Bronchial epithelial cell (primary cell): ENCODE measurements at regions not wholly inside any gene's neighbourhood (a gene's known extent, or its start where the extent isn't known, plus 50 kb on each side); places are given as distances from the start of the nearest gene placed in this dataset.

Experiments used
- DNase-seq: peaks from one replicate; pipeline ENCODE4 v3.0.0-alpha.2; 2010; ENCODE audit warnings: low read depth
- FAIRE-seq: peaks from 2 replicates; lab custom pipeline; 2011; peaks lifted over from hg19 to GRCh38; lab: Jason Lieb, UNC
- H3K27me3 ChIP-seq: 2 replicates; pipeline ENCODE4 v1.5.1; 2011; ENCODE audit warnings: low read length; ENCODE audit not compliant: control insufficient read depth, insufficient read depth
- H3K36me3 ChIP-seq: 2 replicates; pipeline ENCODE4 v1.5.1; 2011; ENCODE audit warnings: low read length; ENCODE audit not compliant: control insufficient read depth, insufficient read depth
- H3K4me3 ChIP-seq: 2 replicates; pipeline ENCODE4 v1.5.1; 2011; ENCODE audit warnings: mild to moderate bottlenecking, low read depth, low read length, control low read depth
- CTCF ChIP-seq: IDR thresholded peaks from 2 replicates; pipeline ENCODE4 v1.5.1; 2011; ENCODE audit warnings: mild to moderate bottlenecking, moderate library complexity, low read length, control low read depth, inconsistent platforms; ENCODE audit not compliant: insufficient read depth, severe bottlenecking

GRCh38 chr12:115558281-115558680 lies 719.2 kb downstream of the MED13L start:
- Histone ChIP-seq H3K4me3 (no peak overlapping the region), H3K36me3 (no peaks in the 10 kb centered on the region), H3K27me3 (no peaks in the 10 kb centered on the region)
- no peak for TF ChIP-seq CTCF
- FAIRE-seq (no peak), DNase-seq (no peak)

- TF ChIP-seq CTCF, result no peak
- Histone ChIP-seq H3K4me3 (no peak overlapping the region), H3K27me3 (no peaks in the 10 kb centered on the region), H3K36me3 (no peaks in the 10 kb centered on the region)
- no peak for FAIRE-seq
- DNase-seq, result no peak
These were observed 723.9 kb downstream of the MED13L start for GRCh38 chr12:115553622-115554021.

GRCh38 chr12:115543269-115543668 lies 734.2 kb downstream of the MED13L start:
- H3K27me3 ChIP-seq, result no peaks in the 10 kb centered on the region
- no peak for TF ChIP-seq CTCF
- H3K4me3 ChIP-seq, result no peak overlapping the region
- no peak for DNase-seq
- no peaks in the 10 kb centered on the region for H3K36me3 ChIP-seq
- FAIRE-seq, result peak; percentile 13

GRCh38 chr12:115542656-115543055 lies 734.8 kb downstream of the MED13L start:
- Histone ChIP-seq H3K27me3 (no peaks in the 10 kb centered on the region), H3K4me3 (no peak overlapping the region), H3K36me3 (no peaks in the 10 kb centered on the region)
- no peak for TF ChIP-seq CTCF
- FAIRE-seq (no peak), DNase-seq (no peak)

- DNase-seq, result no peak
These were observed 735.5 kb downstream of the MED13L start for GRCh38 chr12:115541891-115542421.

More at GRCh38 chr12:115541891-115542421, 735.5 kb downstream of the MED13L start:
- Histone ChIP-seq H3K27me3 (no peaks in the 10 kb centered on the region), H3K4me3 (no peak overlapping the region), H3K36me3 (no peaks in the 10 kb centered on the region)
- FAIRE-seq, result no peak
- TF ChIP-seq CTCF, result no peak
